H1 (cell line): ENCODE measurements at regions not wholly inside any gene's neighbourhood (a gene's known extent, or its start where the extent isn't known, plus 50 kb on each side); places are given as distances from the start of the nearest gene placed in this dataset.
A peak's percentile ranks its signal among the peaks of the same experiment; 100 is the strongest.

ENCODE experiments used
- CTCF ChIA-PET: fragments of 300-600 bp; sonication (Branson Sonifier 250); formaldehyde crosslinking; loops from one replicate; lab custom pipeline; 2021; ENCODE audit not compliant: partially characterized antibody; lab: Charles Lee
- POLR2A ChIA-PET: fragments of 300-600 bp; sonication (Branson Sonifier 250); formaldehyde crosslinking; loops from one replicate; lab custom pipeline; 2021; ENCODE audit warnings: inconsistent platforms; ENCODE audit not compliant: partially characterized antibody; lab: Charles Lee
- DNase-seq, 2 experiments: peaks; one replicate each; pipeline versions ENCODE4 v3.0.0 to v3.0.0-alpha.2; 2010 to 2022; ENCODE audit warnings: low spot score in 2 of 2, low read depth in 1 of 2, mixed read lengths in 1 of 2
- FAIRE-seq: peaks from 2 replicates; lab custom pipeline; 2011; peaks lifted over from hg19 to GRCh38; lab: Jason Lieb, UNC
- H2AFZ ChIP-seq: 2 replicates; pipeline ENCODE4 v1.8.1; 2012; ENCODE audit warnings: low read length, inconsistent platforms
- H2AK5ac ChIP-seq: 2 replicates; pipeline ENCODE4 v1.6.1; 2013; ENCODE audit warnings: low read depth, low read length
- H2BK120ac ChIP-seq: replicated peaks from 2 replicates; pipeline ENCODE3; 2013; ENCODE audit warnings: low read depth, low read length, inconsistent platforms
- H2BK12ac ChIP-seq: 2 replicates; pipeline ENCODE4 v1.6.1; 2013; ENCODE audit warnings: low read depth, low read length
- H2BK15ac ChIP-seq: 2 replicates; pipeline ENCODE4 v1.6.1; 2013; ENCODE audit warnings: low read length
- H2BK20ac ChIP-seq: 2 replicates; pipeline ENCODE4 v1.6.1; 2013; ENCODE audit warnings: low read length
- H2BK5ac ChIP-seq: 2 replicates; pipeline ENCODE4 v1.6.1; 2013; ENCODE audit warnings: low read depth, low read length
- H3K14ac ChIP-seq: 2 replicates; pipeline ENCODE4 v1.6.1; 2013; ENCODE audit warnings: inconsistent platforms; ENCODE audit not compliant: insufficient read length
- H3K18ac ChIP-seq: 2 replicates; pipeline ENCODE4 v1.6.1; 2013; ENCODE audit warnings: low read length; ENCODE audit errors: extremely low read depth
- H3K23ac ChIP-seq: 2 replicates; pipeline ENCODE4 v1.6.1; 2013; ENCODE audit warnings: inconsistent platforms; ENCODE audit not compliant: insufficient read length
- H3K23me2 ChIP-seq: 2 replicates; pipeline ENCODE4 v1.6.1; 2013; ENCODE audit warnings: low read depth, low read length
- H3K27ac ChIP-seq: 2 replicates; pipeline ENCODE4 v1.6.1; 2011; ENCODE audit warnings: low read depth, low read length, inconsistent platforms
- H3K27me3 ChIP-seq, 4 experiments: replicated peaks in 1 of 4; 1 replicate in 1 of 4; 2 replicates in 3 of 4; pipeline versions ENCODE4 v1.6.1 to v1.8.1; 2011 to 2013; ENCODE audit warnings: low read length in 3 of 4, mild to moderate bottlenecking in 3 of 4, inconsistent platforms in 2 of 4, mixed read lengths in 2 of 4, moderate library complexity in 1 of 4; ENCODE audit not compliant: control insufficient read depth in 3 of 4, insufficient read depth in 3 of 4; ENCODE audit errors: extremely low read depth in 1 of 4
- H3K36me3 ChIP-seq, 4 experiments: 2 replicates each; pipeline versions ENCODE4 v1.6.1 to v1.8.1; 2011 to 2013; ENCODE audit warnings: mild to moderate bottlenecking in 4 of 4, low read length in 3 of 4, moderate library complexity in 2 of 4, control low read depth in 1 of 4, inconsistent platforms in 1 of 4; ENCODE audit not compliant: insufficient read depth in 4 of 4, control insufficient read depth in 2 of 4
- H3K4ac ChIP-seq: replicated peaks from 2 replicates; pipeline ENCODE3; 2013; ENCODE audit warnings: low read length, low read depth, mixed read lengths, inconsistent platforms; ENCODE audit not compliant: insufficient read length
- H3K4me1 ChIP-seq, 4 experiments: replicated peaks in 1 of 4; 1 replicate in 1 of 4; 2 replicates in 3 of 4; pipeline versions ENCODE4 v1.6.1 to v1.8.1; 2011 to 2013; ENCODE audit warnings: low read length in 3 of 4, inconsistent platforms in 2 of 4, mixed read lengths in 1 of 4; ENCODE audit not compliant: insufficient read depth in 4 of 4, control insufficient read depth in 3 of 4
- H3K4me2 ChIP-seq, 2 experiments: 2 replicates each; pipeline versions ENCODE4 v1.6.1 to v1.8.1; 2011 to 2013; ENCODE audit warnings: low read depth in 2 of 2, low read length in 2 of 2, control low read depth in 1 of 2, inconsistent platforms in 1 of 2, mild to moderate bottlenecking in 1 of 2; ENCODE audit not compliant: insufficient read depth in 1 of 2
- H3K4me3 ChIP-seq, 4 experiments: fragments of 200-600, 300-600 bp in 1 of 4; sonication (generic), shearing (Covaris generic), sonication (Bioruptor Twin) in 1 of 4; 2 replicates each; pipeline versions ENCODE4 v1.5.1 to v1.8.1; 2011 to 2016; ENCODE audit warnings: low read length in 4 of 4, low read depth in 3 of 4, control low read depth in 2 of 4, inconsistent platforms in 2 of 4, mild to moderate bottlenecking in 2 of 4, mixed read lengths in 1 of 4, moderate library complexity in 1 of 4; ENCODE audit not compliant: insufficient read depth in 2 of 4; ENCODE audit errors: extremely low read depth in 1 of 4
- H3K56ac ChIP-seq: replicated peaks from 2 replicates; pipeline ENCODE3; 2013; ENCODE audit warnings: low read depth, mild to moderate bottlenecking, mixed read lengths, low read length, inconsistent platforms; ENCODE audit not compliant: insufficient read length
- H3K79me1 ChIP-seq: 2 replicates; pipeline ENCODE4 v1.6.1; 2013; ENCODE audit warnings: low read depth, low read length, control low read depth
- H3K79me2 ChIP-seq, 2 experiments: 2 replicates each; pipeline versions ENCODE4 v1.6.1 to v1.8.1; 2012 to 2013; ENCODE audit warnings: low read length in 2 of 2, mild to moderate bottlenecking in 2 of 2, inconsistent platforms in 1 of 2; ENCODE audit not compliant: insufficient read depth in 2 of 2, control insufficient read depth in 1 of 2
- H3K9ac ChIP-seq, 4 experiments: replicated peaks in 1 of 4; 1 replicate in 1 of 4; 2 replicates in 3 of 4; pipeline versions ENCODE4 v1.6.1 to v1.8.1; 2011 to 2013; ENCODE audit warnings: low read depth in 3 of 4, low read length in 3 of 4, control low read depth in 2 of 4, mild to moderate bottlenecking in 2 of 4, moderate library complexity in 2 of 4, inconsistent platforms in 1 of 4; ENCODE audit errors: extremely low read depth in 1 of 4
- H3K9me3 ChIP-seq, 2 experiments: 2 replicates each; pipeline versions ENCODE4 v1.6.1 to v1.8.1; 2012 to 2013; ENCODE audit warnings: mild to moderate bottlenecking in 2 of 2, moderate library complexity in 2 of 2, control low read depth in 1 of 2, inconsistent platforms in 1 of 2, low read depth in 1 of 2, low read length in 1 of 2, mixed read lengths in 1 of 2; ENCODE audit not compliant: insufficient read depth in 2 of 2
- H4K20me1 ChIP-seq, 2 experiments: replicated peaks in 1 of 2; 2 replicates each; pipeline versions ENCODE3 to v1.8.1; 2011 to 2013; ENCODE audit warnings: inconsistent platforms in 2 of 2, low read length in 2 of 2, mild to moderate bottlenecking in 1 of 2; ENCODE audit not compliant: insufficient read depth in 2 of 2, control insufficient read depth in 1 of 2
- H4K5ac ChIP-seq: 2 replicates; pipeline ENCODE4 v1.6.1; 2013; ENCODE audit warnings: low read length, low read depth, mixed read lengths, inconsistent platforms; ENCODE audit not compliant: insufficient read length
- H4K8ac ChIP-seq: 2 replicates; pipeline ENCODE4 v1.8.0; 2013; ENCODE audit warnings: mild to moderate bottlenecking, moderate library complexity, low read length, inconsistent platforms; ENCODE audit not compliant: insufficient read depth; ENCODE audit errors: extremely low read depth
- H4K91ac ChIP-seq: replicated peaks from 2 replicates; pipeline ENCODE3; 2013; ENCODE audit warnings: low read length, mixed read lengths, inconsistent platforms; ENCODE audit not compliant: insufficient read length
- CBX8 ChIP-seq: fragments of 300-800, 300-1000 bp; sonication (generic); IDR thresholded peaks from 2 replicates; pipeline ENCODE4 v1.7.1; 2016; ENCODE audit warnings: low read depth, low read length, borderline replicate concordance
- HDAC6 ChIP-seq: IDR thresholded peaks from one replicate; pipeline ENCODE4 v1.7.1; 2012; ENCODE audit warnings: low read depth, mild to moderate bottlenecking, inconsistent platforms, low read length, moderate library complexity
- RAD21 ChIP-seq, 2 experiments: IDR thresholded peaks in 1 of 2; conservative IDR thresholded peaks in 1 of 2; 2 replicates each; pipeline ENCODE4 v1.6.1; 2011; ENCODE audit warnings: low read depth in 2 of 2, low read length in 2 of 2, improper control_type of control experiment in 1 of 2, inconsistent platforms in 1 of 2, mild to moderate bottlenecking in 1 of 2, moderate library complexity in 1 of 2
- RBBP5 ChIP-seq: IDR thresholded peaks from 2 replicates; pipeline ENCODE4 v1.7.1; 2012; ENCODE audit warnings: low read depth, mild to moderate bottlenecking, inconsistent platforms, low read length, moderate library complexity, borderline replicate concordance
- SIX5 ChIP-seq: IDR thresholded peaks from 2 replicates; pipeline ENCODE4 v1.6.1; 2011; ENCODE audit warnings: mild to moderate bottlenecking, low read depth, low read length
- SUZ12 ChIP-seq: fragments of 200-600 bp; sonication (generic); IDR thresholded peaks from 2 replicates; pipeline ENCODE4 v1.6.1; 2012; ENCODE audit warnings: mild to moderate bottlenecking, inconsistent platforms, low read length, moderate library complexity, mixed read lengths
- TAF1 ChIP-seq: IDR thresholded peaks from 2 replicates; pipeline ENCODE4 v1.6.1; 2011; ENCODE audit warnings: mild to moderate bottlenecking, low read depth, low read length
- TAF7 ChIP-seq: optimal IDR thresholded peaks from 2 replicates; pipeline ENCODE3; 2011; ENCODE audit warnings: low read depth, mild to moderate bottlenecking, inconsistent platforms, low read length, moderate library complexity, borderline replicate concordance
- TF ChIP-seq, protein P1 (sequence below): IDR thresholded peaks from 2 replicates; pipeline ENCODE4 v1.6.1; 2011; ENCODE audit warnings: low read length, improper control_type of control experiment

DNA sequence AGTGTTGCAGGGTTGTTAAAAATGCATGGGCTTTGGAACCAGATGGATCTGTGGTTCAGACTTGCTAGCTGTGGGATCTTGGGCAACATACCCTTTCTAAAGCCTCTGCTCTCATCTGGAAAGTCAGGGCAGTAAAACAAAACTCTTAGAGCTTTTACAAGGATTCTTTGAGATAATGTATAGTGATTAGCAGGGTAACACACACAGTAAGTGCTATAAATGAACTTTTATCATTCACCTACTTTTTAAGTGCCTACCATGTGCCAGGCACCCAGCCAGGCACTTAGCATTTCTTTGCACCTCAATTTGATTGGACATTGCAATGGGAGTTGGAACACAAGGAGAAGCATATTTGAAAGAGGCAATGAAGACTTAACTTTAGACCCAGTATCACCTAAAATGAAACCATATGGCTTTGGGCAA is 208.6 kb upstream of the PAPPA start:
- no peak overlapping the region for H3K4me2 ChIP-seq
- peak overlapping the region; percentile 55; the same call in 1 of the 2 replicates for H2BK12ac ChIP-seq
- no peak for FAIRE-seq
- H3K56ac ChIP-seq: no peak overlapping the region
- no peak overlapping the region for H3K4ac ChIP-seq
- ChIA-PET POLR2A (no interaction called here), CTCF (interaction anchor here (1.4 to 1.5 kb wide), 2 partner anchors 9 to 16 kb away, joined by 4 to 5 read pairs; no protein-coding TSS in a partner anchor)
- no peak for DNase-seq
- H3K27ac ChIP-seq: no peak overlapping the region
- peak overlapping the region; percentile 82; the same call in 1 of the 2 replicates for H2BK5ac ChIP-seq
- no peak overlapping the region for H4K5ac ChIP-seq
- H3K14ac ChIP-seq: no peak overlapping the region
- peak overlapping the region; percentile 2; the same call in 1 of the 2 replicates for H2BK20ac ChIP-seq
- no peak overlapping the region for H3K4me3 ChIP-seq
- H2BK15ac ChIP-seq: no peak overlapping the region
- no peaks in the 10 kb centered on the region for H3K79me2 ChIP-seq
- H3K36me3 ChIP-seq: no peaks in the 10 kb centered on the region
- H3K79me1 ChIP-seq: no peaks in the 10 kb centered on the region
- H2AFZ ChIP-seq: no peak overlapping the region
- H3K9ac ChIP-seq: no peak overlapping the region
- H2BK120ac ChIP-seq: peak overlapping the region; percentile 94
- no peak overlapping the region for H4K91ac ChIP-seq
- no peaks in the 10 kb centered on the region; the same call in 1 of the 2 replicates for H3K23me2 ChIP-seq
- H4K8ac ChIP-seq: no peak overlapping the region
- H3K23ac ChIP-seq: no peak overlapping the region
- no peaks in the 10 kb centered on the region for H3K27me3 ChIP-seq
- H2AK5ac ChIP-seq: no peak overlapping the region
- peaks cover 0 to 2% (median 0%) of the 10 kb centered on the region in 4 experiments; a peak in 1 of 7 replicates for H3K4me1 ChIP-seq
- no peaks in the 10 kb centered on the region for H3K9me3 ChIP-seq
- no peaks in the 10 kb centered on the region for H4K20me1 ChIP-seq
- H3K18ac ChIP-seq: no peak overlapping the region
- no peak for TF ChIP-seq CBX8
- TF ChIP-seq TAF1: no peak
- no peak for TF ChIP-seq SUZ12
- TF ChIP-seq RBBP5: no peak
- TF ChIP-seq TAF7: no peak
- TF ChIP-seq, protein P1, sequence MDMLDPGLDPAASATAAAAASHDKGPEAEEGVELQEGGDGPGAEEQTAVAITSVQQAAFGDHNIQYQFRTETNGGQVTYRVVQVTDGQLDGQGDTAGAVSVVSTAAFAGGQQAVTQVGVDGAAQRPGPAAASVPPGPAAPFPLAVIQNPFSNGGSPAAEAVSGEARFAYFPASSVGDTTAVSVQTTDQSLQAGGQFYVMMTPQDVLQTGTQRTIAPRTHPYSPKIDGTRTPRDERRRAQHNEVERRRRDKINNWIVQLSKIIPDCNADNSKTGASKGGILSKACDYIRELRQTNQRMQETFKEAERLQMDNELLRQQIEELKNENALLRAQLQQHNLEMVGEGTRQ: no peak
- TF ChIP-seq RAD21 (IDR thresholded peaks at IDR 0.05 in 1 of 2, conservative IDR thresholded peaks at IDR 0.05 in 1 of 2; ENCODE audit: low read depth in 2 of 2, low read length in 2 of 2): no peak
- TF ChIP-seq HDAC6: no peak
- no peak for TF ChIP-seq SIX5
